GM19397 (cell line): ENCODE measurements at regions not wholly inside any gene's neighbourhood (a gene's known extent, or its start where the extent isn't known, plus 50 kb on each side); places are given as distances from the start of the nearest gene placed in this dataset.

ENCODE experiments used
- ATAC-seq: cut with Tn5 transposase; IDR thresholded peaks from one replicate; pipeline ENCODE4 v1.9.1; 2021; ENCODE audit warnings: mild to moderate bottlenecking, moderate library complexity; ENCODE audit not compliant: unreplicated experiment

DNA sequence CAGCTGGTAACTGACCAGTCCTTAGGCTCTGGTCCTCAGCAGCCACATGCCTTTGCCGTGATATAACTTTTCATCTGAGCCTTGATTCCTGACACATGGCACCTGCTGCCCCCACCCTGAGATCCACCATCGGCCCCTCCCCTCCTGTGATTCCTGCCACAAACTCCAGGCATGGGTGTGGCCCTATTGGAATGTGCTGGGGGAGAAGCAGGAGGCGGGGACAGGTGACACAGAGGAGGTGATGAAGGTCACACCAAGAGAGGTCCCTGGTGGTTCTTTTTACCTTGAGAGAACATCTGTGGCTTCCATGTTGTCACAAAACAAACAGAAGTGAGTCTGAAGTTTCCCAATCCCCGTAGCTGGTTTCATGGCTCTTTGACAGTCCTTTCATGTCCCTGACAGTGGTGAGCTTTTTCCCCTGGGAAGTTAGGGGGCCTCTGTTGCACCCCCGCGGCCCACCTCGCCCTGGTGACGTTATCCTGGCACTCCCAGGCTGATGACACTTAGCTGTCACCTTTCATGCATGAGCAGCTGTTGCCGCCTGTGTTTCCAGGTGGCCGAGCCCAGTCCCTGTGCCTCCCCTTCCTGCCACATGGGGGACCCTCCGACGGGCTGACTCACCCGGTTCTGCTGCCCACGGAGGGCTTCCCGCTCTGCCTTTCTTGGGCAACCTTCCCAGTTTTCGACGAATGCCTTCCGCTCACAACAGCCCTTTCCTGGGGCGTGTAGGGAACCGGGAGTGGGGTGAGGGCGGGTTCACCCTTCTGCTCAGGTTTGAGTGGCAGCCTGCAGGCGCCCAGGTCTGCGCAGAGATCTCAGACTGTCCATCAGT is 66.3 kb upstream of the GLI2 start:
- no peak for ATAC-seq

DNA sequence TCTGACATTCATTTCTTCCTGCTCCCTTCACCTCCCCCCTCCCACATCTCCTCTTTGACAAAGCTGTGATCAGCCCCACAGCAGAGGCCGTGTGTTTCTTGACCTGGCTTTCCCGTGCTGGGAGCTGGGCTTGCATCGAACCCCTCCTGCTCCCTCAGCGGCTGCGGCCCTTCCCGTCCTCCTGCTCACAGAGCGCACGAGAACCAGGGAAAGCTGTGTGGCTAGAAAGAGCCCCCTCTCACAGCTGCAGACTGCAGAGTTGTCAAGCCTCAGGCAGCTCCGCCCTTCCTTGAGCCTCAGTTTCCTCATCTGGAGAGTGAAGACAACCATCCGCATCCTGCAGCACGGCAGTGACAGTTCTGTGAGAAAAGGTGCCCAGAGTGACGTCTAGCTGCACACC is 65.7 kb upstream of the GLI2 start:
- ATAC-seq, result no peak

DNA sequence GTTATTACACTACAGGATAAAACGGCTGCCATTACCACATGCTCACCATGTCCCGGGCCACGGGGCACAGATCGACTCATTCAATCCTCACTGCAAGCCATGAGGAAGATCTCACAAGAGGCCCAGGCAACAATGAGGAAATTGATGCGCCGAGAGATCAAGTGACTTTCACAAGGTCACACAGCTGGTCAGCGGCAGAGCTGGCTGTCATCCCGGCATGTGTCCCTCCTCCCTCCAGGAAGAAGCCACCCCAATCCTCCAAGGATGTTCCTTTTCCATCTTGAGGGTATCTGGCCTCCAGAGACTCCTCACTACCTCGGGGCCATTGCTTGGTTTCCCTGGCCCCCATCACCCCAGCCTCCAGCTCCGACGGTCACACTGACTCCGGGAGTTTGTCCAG is 65.3 kb upstream of the GLI2 start:
- ATAC-seq, result no peak

DNA sequence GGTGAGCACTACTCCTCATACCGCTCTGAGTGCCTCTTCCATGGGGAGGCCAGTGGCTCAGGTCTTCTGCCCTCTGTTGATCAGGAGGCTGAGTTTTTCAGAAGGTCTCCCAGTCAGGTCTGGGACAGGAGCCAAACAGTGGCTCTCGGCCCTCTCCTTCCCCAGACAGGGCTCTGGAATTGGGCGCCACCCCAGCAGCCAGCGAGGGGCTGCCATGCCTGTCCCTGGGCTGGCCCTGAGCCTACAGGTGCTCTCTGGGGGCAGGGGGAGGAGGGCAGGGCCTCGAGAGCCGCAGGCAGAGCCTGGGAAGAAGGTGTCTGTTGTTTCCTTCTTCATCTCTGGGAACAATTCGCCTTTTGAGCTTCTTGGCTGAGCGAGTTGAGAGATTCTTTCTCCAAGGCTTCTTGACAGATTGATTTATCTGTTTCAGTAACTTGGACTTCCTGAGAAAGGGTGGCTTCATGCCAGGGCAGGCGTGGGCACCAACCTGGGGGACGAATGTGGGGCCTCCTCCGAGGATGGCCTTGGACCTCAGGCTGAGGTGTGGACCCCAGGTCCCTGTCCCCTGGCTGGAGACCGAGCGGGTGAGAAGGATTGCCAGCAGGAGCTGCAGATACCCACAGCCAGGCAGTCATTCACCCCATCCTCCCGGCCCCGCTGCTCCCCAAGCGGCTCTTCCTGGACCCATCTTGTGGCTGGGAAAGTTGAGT is 64.7 kb upstream of the GLI2 start:
- ATAC-seq, result no peak

DNA sequence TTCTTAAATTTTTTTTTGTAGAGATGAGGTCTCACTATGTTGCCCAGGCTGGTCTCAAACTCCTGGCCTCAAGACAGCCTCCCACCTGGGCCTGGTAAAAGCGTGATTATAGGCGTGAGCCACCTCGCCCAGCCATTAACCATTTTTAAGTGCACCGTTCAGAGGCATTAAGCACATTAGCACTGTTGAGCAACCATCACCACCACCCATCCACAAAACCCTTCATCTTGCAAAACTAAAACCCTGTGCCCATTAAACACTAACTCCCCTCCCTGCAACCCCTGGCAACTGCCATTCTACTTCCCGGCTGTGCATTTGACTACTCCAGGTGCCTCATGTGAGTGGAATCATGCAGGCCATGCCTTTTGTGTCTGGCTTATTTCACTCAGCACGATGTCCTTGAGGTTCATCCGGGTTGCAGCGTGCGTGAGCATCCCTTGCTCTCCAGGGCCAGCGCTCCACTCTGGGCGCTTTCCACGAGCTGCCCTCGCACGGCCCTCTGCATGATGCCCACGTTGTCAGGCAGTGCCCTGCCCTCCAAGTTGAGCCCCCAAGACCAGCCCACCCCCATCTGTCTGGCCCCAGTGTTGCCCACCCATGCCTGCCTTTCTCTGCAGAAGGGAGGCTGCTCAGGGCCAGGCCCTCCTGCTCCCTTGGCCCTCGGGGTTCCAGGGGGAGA is 63.0 kb upstream of the GLI2 start:
- ATAC-seq, result no peak

DNA sequence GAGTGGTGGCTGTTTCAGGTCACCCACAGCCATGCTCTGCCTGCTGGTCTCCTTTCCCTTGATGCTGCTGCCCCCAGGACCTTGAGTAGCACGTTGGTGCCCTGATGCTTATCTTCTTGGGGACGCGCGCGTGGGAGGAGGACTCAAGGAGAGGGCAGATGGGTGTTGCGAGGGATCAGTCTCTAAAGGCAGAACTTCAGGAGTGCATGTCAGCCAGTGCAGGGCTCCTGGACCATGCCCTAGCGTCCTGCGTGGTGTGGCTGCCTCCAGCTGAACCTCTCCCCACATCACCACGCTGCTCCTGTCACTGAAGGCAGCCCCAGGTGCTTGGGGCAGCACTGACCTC is 62.5 kb upstream of the GLI2 start:
- no peak for ATAC-seq

DNA sequence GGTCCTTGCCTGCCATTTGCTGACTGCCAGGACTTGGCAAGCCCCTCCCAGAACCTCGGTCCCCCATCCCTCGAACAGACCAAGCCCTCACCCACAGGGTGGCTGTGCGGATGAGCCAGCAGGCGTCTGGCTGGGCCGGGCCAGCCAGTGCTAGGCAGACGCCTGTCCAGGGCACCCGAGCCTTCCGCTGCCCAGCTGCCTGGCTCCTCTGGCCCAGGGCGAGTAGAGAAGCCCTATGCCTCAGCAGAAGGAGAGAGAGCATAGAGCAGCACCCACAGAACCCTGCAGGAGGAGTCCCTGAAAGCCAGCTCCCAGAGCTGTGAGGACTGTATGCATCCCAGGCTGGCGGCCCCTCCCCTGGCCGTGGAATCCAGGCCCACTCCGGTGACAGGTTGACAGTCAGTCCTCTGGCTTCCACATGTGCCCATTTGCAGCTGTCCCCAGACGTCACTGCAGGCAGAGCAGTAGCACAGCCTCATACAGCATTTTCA is 62.1 kb upstream of the GLI2 start:
- ATAC-seq, result no peak

DNA sequence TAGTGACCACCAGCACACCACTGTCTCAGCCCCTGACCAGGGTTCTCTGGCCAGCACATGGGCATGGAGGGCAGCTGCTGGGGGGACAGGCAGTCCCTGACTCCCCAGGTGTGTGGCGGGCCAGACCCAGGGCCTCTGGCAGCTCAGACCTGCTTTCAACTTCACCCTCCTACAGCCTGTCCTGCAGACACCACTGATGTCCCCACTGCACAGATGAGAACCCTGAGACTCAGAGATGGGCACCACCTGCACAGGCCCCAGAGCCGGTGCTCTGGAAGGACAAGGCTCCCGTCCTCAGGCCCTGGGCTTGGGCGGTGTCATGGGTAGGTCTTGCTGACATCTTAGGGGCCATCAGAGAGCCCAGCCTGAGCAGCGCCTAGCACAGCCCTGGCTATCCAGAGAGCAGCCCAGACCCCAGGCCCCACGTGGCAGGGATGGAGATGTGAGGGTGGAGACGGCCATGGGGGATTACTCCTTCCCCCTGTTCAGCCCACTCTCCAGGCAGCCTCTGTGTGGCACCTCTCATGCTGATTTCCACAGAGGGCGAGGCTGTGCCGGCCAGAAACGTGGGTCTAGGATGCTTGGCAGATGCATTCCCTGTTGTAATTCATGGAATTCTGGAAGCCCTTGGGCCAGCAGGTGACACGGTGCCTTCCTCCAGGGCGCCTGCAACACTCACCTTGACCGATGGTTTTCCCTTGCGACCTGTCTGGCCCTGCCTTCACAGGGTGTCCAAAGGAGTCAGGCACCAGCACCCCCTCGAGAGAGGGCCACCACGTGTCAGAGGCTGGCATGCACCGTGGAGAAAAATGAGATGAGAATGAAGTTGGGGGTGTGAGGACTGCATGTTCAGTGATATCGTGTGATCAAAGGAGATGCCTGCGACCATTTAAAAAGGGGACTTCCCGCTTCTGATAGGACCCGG is 61.2 kb upstream of the GLI2 start:
- ATAC-seq, result no peak

DNA sequence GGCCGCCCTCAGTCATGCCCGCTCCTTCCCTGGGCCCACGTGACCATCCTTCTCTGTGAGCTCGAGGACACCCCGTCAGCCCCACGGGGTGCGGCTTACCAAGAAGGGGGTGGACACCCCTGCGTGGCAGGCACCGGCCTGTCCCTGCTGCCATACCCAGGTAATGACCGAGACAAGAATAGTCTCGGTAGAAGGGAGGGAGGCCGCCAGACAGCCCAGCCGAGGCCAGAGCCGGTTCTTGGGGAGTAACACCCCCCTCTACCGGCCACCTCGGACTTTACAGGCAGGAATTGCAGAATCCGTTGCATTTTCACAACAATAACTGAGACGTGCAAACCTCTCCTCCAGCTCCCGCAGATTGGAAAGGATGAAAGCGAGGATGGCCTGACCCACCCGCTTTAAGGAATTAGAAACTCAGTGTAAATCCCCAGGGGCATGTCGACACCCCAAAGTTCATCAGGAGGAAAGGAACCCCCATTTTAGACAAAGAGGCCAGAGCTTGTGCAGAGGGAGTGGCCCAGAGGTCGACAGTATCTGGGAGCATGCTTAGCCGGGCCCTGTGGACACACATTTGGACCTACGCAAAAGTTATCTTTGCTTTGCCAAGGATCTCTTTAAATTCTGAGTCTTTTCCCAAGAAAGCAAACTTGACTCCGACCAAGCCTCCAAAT is 60.1 kb upstream of the GLI2 start:
- ATAC-seq, result no peak

DNA sequence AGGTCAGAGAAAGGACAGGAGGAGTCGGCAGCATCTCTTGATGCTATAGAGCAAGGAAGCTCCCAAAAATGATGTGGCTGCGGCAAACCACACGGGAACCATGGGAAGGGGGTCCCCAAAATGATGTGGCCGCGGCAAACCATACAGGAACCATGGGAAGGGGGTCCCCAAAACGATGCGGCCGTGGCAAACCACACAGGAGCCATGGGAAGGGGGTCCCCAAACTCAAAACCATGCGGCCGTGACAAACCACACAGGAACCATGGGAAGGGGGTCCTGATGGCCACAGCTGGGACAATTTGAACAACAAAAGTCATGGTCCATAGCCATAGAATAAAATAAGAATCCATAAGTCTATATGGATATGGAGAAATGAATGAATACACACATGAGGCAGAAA is 58.4 kb upstream of the GLI2 start:
- no peak for ATAC-seq

DNA sequence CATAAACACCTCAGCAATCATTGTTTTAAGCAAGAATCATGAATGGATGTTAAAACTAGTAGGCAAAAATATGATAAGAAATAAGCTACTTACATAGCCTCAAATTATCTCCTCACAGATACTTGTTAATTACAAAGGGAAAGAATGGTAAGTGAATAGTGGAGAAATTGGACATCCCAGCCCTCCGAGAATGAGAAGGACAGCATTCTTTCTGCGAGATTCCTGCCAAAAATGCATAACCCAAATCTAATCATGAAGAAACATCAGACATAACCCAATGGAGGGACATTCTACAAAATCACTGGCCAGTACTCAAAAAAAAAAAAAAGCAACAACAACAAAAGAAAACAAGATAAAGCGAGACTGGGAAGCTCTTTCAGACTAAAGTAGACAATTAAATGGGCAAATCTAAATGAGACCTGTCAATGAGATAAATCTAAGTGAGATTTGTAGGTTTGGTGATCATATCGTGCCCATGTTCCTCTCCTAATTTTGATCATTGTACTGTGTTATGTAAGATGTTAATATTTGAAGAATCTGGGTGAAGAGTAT is 57.9 kb upstream of the GLI2 start:
- no peak for ATAC-seq

DNA sequence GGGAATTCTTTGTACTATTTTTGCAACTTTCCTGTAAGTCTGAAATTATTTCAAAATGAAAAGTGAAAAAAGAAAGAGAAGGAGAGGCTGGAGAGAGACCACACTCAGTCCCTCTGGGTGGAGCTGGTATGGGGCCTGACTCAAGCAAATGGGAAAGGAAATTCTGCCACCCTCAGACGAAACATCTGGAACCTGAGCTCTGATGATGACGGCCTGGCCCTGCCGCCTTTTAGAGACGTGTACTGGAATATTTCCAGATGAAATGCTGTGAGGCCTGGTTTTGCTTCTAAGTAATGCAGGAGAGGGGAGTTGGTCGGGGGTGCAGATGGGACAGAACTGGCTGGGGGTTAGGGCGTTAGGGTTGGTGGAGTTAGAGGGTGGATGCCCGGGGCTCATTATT is 57.4 kb upstream of the GLI2 start:
- no peak for ATAC-seq

DNA sequence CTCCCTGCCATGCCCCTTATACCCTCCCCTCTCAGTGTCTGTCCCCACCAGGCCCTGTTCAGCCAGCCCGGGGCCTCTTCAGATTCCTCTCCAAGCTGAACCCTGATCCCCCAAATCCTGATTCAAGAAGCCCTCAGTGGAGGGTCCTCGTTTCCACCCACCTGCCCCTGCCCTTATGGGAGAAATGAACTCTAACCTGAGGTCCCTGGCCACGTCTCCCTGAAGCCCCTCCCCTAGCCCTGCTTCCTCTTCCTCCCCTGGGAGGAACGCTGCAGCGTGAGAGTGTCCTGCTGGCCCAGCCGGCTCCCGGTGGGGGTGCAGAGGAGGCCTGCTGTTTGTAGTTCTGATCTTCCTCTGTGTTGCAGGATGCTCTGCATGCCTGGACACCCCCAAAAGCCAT is 56.7 kb upstream of the GLI2 start:
- no peak for ATAC-seq

DNA sequence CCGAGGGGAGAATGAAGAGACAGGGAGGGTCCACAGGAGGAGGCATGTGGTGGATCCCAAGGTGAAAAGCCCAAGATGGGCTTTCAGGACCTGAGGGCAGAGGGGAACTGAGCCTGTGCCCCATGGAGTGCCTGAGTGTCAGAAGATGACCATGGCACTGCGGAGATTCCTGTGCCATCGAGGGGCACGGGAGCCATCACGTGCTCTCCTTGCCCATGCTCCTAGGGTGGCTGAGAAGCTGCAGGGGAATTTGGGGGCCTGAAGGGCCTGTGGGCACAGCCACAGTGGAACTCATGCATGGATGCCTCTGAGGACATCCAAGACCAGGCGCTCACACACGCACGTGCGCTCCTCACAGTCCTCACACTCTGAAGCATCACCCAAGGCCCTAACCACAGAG is 56.1 kb upstream of the GLI2 start:
- no peak for ATAC-seq

DNA sequence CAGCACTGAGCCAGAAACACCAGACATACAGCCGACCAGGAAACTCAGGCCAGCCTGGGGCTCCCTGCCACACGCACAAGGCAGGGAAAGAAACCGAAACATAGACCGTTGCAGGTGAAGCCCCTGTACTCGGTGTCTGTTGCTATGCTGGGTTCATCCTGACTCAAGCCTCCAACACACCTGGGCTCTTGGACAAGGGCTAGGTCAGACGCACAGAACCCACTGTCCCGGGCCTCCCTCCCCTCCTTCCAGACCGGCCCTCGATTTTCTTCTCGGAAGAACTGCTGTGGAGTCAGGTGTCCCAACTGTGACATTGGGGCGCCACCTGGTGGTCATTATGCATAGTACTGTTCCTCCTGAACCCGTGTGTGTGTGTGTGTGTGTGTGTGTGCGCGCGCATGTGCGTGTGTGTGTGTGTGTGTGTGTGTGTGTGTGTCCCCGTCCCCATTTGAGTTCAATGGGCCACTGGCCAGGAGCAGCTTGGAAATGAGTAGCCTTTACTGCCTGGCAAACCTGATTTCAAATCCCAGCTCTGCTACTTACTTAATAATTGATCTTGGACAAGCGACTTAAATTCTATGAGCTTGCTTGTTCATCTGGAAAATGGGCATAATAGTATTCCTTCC is 55.4 kb upstream of the GLI2 start:
- ATAC-seq, result peak; percentile 57

DNA sequence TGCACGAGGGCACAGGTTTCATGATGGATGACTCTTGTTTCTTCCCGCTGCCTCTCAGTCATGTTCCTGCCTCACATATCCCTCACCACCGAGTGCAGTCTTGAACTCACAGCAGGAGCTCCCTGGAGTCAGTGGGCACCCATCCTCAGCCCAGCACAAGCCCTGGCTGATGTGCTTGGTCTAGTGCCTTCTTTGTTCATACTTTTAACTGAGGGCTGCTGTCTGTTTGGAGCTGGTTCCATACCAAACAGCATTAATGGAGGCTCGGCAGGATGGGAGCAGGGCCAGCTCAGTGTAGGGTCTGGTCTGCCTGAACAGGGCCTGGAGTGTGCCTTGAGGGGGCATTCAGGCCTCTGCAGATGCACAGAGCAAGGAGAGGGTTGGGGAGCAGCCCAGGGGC is 54.5 kb upstream of the GLI2 start:
- no peak for ATAC-seq

DNA sequence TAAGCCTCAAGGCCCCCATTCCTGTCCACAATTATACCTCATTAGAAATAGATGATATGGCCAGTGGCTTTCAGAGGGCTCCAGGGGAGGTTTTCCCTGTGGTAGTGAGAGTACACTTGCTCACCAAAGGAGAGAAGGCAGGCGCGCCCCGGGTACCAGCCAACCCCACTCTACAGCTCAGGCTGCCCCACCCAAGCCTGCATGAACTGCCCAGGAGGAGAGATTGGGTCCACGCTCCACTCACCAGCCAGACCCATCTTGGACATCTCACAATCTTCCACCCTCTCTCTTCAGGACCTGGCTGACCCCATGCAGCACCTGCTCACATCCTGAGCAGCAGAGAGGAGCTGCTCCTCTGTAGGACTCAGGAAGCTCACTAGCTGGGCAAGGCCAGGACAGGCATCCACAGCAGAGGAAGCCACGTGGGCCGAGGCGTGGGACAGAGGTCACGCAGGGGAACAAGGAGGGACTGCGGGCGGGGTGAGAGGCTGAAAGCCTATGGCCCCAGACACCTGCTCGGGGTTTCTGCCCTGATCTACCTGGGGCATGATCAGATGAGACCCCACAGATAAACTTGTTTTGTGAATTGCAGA is 53.9 kb upstream of the GLI2 start:
- ATAC-seq, result no peak

DNA sequence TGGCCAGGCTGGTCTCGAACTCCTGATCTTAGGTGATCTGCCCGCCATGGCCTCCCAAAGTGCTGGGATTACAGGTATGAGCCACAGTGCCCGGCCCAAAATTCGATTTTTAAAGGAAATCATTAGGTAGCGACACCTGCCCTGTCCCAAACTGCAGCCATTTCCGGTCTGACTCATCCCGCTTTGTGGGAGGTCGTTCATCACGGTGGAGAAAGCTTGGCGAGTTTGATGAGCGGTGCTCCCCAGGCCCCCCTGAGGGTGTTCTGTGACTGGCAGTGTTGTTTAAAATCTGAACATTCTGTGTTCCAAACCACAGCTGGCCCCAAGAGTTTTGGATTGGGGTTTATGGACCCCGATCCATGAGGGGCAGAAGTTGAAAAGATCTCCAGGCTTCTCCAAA is 53.0 kb upstream of the GLI2 start:
- no peak for ATAC-seq

DNA sequence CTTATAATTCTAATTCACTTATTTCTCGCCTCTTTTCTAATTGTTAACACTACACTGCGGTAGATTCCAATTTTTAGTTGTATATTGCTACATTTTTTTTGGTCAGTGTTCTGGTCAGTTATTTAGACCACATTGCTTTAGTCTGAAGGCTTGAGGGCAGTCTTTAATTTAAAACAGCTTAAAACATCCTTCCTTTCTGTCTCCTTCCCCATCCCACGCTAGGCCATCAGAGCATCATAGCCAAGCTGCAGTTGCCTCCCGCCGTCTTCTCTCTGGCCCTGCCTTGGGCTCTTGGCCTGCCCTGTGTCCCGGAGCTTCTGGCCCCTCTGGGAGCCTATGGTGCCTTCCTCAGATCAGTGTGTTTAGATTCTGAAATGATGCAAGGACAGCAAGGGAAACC is 52.6 kb upstream of the GLI2 start:
- no peak for ATAC-seq
